Daoy (cell line): ENCODE measurements at regions not wholly inside any gene's neighbourhood (a gene's known extent, or its start where the extent isn't known, plus 50 kb on each side); places are given as distances from the start of the nearest gene placed in this dataset.

Source experiments
- DNase-seq: peaks from one replicate; pipeline ENCODE4 v3.0.0-alpha.2; 2015; ENCODE audit warnings: low read depth

- no peak for DNase-seq
Measured at GRCh38 chr10:6305401-6306321, 102.9 kb downstream of the PFKFB3 start.

GRCh38 chr10:6306917-6307316, 104.2 kb downstream of the PFKFB3 start:
- DNase-seq: no peak

- DNase-seq: no peak
Measured at GRCh38 chr10:6309816-6310215, 107.1 kb downstream of the PFKFB3 start.

DNA sequence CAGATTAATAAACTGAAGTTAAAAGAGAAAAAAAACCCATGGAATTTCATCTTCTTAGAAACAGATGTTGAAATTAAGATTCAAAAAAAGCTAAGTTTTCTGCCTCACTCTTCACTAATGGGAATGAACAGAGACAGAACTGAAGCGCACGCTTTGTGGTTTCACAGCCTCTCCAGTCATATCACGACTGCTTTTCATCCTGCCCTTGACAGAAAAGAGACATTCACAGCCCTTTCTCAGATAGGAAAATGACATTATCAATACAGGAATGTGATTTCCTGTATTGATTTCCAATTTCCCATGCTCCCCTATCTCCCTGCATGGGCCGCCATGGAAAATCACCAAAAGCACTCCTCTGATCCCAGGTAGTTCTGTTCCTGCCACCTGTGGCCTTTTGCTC, 108.2 kb downstream of the PFKFB3 start:
- DNase-seq: no peak

- DNase-seq: no peak
Measured at GRCh38 chr10:6311700-6312330, 109.1 kb downstream of the PFKFB3 start.

DNA sequence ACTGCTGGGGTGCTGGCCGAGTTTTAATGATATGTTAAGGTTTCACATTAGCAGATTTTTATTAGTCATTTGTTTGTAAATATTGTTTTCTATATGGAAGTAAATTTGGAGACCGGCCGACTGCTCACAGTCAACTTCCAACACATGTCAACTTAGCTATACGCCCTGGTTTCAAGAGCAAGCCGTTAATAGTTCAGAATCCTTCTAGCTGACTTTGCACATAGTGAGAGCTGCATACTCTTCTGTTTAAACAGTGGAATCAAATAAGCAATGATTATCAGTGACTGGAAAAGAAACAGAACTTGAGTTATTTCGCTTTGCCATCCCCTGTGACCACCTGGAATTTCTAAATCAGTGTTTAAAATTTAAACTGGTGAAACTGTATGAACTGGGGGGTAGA, 109.9 kb downstream of the PFKFB3 start:
- DNase-seq: no peak

DNA sequence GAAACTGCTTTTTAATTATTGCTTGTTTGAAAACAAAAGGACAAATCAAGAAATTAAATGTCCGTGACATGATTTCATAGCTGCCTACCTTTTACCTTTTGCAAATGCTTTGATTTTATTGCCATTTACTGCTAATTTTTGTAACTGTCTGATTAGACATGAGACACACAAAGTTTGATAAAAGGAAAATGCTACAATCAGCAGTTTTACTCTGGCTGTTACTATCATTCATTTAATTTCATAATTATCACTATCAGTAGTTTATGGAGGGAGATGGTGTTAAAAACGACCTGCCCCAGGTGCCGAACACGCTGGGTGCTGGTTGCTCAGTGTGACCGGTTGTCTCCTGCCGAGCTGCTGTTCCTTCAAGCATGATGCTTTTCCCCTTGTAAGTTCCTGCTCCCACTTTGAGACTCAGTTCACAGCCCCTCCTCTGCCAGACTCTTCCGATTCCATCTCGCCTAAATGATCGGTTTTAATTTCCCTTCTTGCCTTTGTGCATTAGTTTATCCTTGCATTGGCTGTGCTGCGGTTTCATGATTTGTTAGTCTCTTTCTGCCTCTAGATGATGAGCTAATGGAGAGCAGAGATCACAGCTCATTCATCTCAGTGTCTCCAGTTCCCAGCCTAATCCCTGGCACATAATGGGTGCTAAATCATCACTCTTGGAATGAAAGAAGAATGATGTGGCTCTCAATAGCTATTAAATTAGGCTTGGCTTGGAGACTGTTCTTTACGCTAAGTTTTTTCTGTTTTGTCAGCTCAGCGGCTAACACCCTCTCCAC, 110.6 kb downstream of the PFKFB3 start:
- no peak for DNase-seq

GRCh38 chr10:6314620-6315205, 112.0 kb downstream of the PFKFB3 start:
- DNase-seq: no peak

- DNase-seq: no peak
Measured at GRCh38 chr10:6319119-6319518, 116.4 kb downstream of the PFKFB3 start.

DNA sequence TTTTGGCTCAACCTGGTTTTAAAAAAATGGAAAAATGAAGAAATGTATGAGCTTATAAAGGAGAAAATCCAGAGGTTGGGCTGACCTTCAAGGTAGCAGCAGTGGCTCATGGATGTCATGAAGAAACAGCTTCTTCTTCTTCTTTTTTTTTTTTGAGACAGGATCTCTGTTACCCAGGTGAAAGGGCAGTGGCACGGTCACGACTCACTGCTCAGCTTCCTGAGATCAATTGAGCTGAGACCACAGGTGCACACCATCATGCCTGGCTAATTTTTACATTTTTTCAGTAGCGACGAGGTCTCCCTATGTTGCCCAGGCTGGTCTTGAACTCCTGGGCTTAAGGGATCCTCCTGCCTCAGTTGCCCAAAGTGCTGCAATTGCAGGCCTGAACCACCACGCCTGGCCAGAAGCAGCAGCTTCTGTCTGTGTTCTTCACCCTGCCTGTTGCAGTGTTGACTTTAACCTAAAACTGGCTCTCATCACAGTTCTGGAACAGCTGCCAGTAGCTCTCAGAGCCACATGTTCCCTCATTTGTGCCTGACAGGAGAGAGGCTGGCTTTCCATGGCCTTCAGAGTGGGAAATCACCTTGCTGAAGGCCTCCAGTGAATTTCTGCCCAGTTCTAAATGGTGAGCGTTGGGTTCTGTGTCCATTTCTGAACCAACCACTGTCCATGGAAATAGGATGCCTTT, 117.7 kb downstream of the PFKFB3 start:
- DNase-seq: no peak

DNA sequence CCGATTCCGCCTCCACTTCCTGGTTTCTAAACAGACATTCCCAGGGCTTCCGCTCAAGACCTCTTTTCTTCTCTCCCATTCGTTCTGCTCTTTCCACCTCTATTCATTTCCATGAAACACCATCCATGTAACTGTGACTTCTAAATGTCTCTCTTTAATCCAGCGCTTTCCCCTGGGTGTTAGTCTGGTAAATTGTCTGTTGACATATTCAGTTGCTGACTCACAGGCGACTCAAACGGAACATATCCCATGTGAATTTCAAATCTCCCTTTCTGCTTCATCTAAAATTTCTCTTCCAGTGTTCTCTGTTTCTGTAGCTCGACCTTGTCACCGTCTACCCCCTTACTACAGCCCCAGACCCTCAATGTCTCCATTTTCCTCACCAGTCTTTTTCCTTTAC, 119.1 kb downstream of the PFKFB3 start:
- DNase-seq: peak; percentile 20

GRCh38 chr10:6322805-6323204, 120.1 kb downstream of the PFKFB3 start:
- DNase-seq: no peak

GRCh38 chr10:6327961-6328698, 125.4 kb downstream of the PFKFB3 start:
- DNase-seq: no peak

GRCh38 chr10:6328699-6329423, 126.1 kb downstream of the PFKFB3 start:
- DNase-seq: no peak

- no peak for DNase-seq
Measured at GRCh38 chr10:6333086-6333485, 130.4 kb downstream of the PFKFB3 start.

DNA sequence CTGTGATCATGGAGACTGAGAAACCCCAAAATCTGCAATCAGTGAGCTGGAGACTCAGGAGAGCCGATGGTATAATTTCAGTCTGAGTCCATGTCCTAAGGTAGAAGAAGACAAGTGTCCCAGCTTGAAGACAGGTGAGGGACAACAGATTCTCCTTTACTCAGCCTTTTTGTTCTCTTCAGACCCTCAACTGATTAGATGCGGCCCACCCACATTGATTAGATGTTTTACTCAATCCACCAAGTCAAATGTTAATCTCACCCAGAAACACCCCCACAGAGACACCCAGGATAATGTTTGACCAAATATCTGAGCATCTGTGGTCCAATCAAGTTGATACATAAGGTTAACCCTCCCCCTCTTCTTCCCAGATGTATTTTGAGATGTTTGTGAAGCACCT, 131.2 kb downstream of the PFKFB3 start:
- no peak for DNase-seq

DNA sequence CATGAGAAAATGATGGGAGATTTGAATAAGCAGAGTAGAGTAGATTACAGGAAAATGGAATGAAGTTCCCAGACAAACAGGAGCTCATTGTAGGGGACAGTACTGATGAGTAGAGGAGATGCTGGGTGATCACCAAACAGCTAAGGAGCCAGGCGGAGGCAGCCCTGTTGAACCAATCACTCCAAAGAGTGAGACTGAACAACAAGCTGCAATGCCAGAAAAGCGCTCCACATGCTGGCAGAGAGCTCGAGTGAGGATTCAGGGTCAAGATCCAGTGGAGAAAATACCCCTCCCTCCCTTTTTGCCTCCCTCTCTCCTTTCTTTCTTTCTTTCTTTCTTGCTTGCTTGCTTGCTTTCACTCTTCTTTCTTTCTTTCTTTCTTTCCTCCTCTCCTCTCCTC, 133.3 kb downstream of the PFKFB3 start:
- no peak for DNase-seq

GRCh38 chr10:6337382-6337781, 134.7 kb downstream of the PFKFB3 start:
- DNase-seq: peak; percentile 13

DNA sequence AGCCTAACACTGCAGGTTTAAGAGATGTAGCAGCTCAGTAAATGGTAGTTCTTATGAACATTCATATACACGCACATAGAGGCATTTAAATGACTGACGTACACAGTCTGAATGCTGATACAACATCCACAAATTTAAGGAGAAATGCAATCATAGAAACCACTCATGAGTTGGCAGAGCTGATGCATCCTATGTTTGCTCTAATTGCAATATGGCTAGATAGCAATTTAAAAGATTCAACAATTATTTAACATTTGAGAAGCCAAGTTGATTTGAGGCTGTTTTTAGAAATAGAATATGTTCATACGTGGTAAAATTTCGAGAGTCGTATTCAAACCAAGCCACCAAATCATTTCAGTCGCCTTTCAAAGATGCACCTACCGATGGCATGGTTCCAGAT, 135.6 kb downstream of the PFKFB3 start:
- DNase-seq: no peak

GRCh38 chr10:6339891-6340290, 137.2 kb downstream of the PFKFB3 start:
- DNase-seq: no peak
